GM18868 (cell line): ENCODE measurements at regions not wholly inside any gene's neighbourhood (a gene's known extent, or its start where the extent isn't known, plus 50 kb on each side); places are given as distances from the start of the nearest gene placed in this dataset.

Experiments
- ATAC-seq: cut with Tn5 transposase; IDR thresholded peaks from one replicate; pipeline ENCODE4 v1.9.1; 2021; ENCODE audit warnings: mild to moderate bottlenecking, moderate library complexity; ENCODE audit not compliant: unreplicated experiment

GRCh38 chr2:15038366-15039364 lies 406.1 kb downstream of the LRATD1 start:
- ATAC-seq: no peak

GRCh38 chr2:15040429-15041084 lies 408.0 kb downstream of the LRATD1 start:
- no peak for ATAC-seq

GRCh38 chr2:15041429-15041837 lies 408.9 kb downstream of the LRATD1 start:
- no peak for ATAC-seq

- ATAC-seq: no peak
These were observed 410.3 kb downstream of the LRATD1 start for GRCh38 chr2:15042801-15043217.

- ATAC-seq: no peak
These were observed 411.0 kb downstream of the LRATD1 start for GRCh38 chr2:15043336-15044058.

GRCh38 chr2:15045054-15045453 lies 412.5 kb downstream of the LRATD1 start:
- ATAC-seq: no peak

- ATAC-seq: no peak
These were observed 414.7 kb downstream of the LRATD1 start for GRCh38 chr2:15047184-15047583.

GRCh38 chr2:15048000-15048399 lies 415.5 kb downstream of the LRATD1 start:
- no peak for ATAC-seq

- no peak for ATAC-seq
These were observed 416.8 kb downstream of the LRATD1 start for GRCh38 chr2:15049096-15049993.

- no peak for ATAC-seq
These were observed 418.0 kb downstream of the LRATD1 start for GRCh38 chr2:15050483-15050882.

GRCh38 chr2:15053542-15053941 lies 421.0 kb downstream of the LRATD1 start:
- no peak for ATAC-seq

GRCh38 chr2:15058015-15058720 lies 425.7 kb downstream of the LRATD1 start:
- peak; percentile 72 for ATAC-seq

GRCh38 chr2:15058721-15059157 lies 426.2 kb downstream of the LRATD1 start:
- ATAC-seq: no peak

- no peak for ATAC-seq
These were observed 427.5 kb downstream of the LRATD1 start for GRCh38 chr2:15059870-15060512.

GRCh38 chr2:15061268-15061667 lies 428.8 kb downstream of the LRATD1 start:
- no peak for ATAC-seq

GRCh38 chr2:15066138-15066537 lies 433.6 kb downstream of the LRATD1 start:
- no peak for ATAC-seq

- ATAC-seq: no peak
These were observed 436.6 kb downstream of the LRATD1 start for GRCh38 chr2:15069149-15069548.

- ATAC-seq: no peak
These were observed 440.3 kb downstream of the LRATD1 start for GRCh38 chr2:15072836-15073235.

GRCh38 chr2:15073664-15074063 lies 441.1 kb downstream of the LRATD1 start:
- ATAC-seq: no peak
